Bone marrow (tissue), 2 donors: ENCODE measurements at regions not wholly inside any gene's neighbourhood (a gene's known extent, or its start where the extent isn't known, plus 50 kb on each side); places are given as distances from the start of the nearest gene placed in this dataset.

Experiments used
- DNase-seq, 2 donors: peaks; one replicate each; lab custom pipeline; 2025; lab: John Stamatoyannopoulos, UW

DNA sequence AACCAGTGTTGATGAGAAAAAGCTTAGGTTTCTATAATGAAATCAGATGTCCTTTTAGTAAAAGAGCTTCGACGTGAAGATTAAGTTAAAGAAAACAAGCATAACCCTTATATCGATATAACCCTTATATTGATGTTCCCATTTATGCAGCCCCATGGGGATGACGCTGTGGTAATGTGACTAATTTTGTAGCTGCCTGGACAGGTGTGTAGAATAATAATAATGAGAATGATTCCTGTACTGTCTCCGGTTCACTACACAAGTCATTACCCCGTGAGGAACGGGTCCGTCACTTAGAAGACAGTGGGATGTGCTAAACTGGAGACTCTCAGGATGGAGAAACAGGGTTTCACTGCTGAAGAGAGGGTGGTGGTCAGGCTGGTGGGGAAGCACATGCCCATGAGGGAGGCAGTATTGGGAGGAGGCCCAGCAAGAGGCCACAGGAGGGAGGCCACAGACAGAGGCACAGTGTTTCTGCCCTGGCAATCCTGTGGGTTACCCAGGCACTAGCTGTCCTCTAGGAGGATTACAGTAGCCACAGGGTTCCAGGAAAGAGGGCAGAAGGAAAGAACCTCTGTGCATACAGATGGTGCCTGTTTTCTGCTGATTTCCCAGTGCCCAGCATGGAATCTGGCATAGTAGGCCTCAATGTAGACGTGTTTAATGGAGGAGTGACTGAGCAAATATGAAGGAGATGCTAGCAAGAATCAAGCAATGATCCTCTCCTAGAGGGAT is 191.1 kb upstream of the TSC22D2 start:
- DNase-seq = no peak

DNA sequence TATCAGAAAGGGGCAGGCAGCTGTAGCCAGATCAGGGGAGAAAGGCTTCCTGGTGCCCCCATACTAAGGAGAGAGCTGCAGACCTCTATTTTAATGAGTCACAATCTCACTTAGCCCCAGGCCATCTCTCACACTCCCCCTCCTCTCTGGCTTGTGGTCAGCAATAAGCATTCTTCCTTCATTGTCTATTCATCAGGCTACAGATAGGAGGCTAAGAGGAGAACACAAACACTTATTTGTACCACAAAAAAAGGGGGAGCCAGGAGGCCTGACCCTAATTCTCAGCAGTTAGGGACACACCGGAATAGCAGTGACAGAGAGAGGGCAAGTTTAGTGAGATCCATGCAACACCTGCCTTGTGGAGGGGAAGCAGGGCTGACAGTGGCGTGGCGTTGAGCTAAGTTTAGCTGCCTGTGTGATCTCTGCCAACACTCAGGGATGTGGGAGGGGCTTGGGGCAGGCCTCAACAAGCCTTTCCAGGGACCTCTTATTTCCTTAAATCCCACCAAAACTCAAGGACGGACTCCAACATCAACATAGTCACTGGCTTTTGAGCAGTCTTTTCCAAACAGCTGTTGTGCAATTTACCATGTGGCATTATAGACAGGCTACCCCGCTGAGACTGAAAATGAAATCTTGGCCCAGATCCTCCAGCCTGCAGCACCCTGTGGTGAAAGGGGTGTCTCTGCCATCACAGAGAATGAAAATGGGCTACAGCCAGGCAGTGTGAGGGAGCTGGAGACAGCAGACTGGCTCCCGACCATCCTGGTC is 191.9 kb upstream of the TSC22D2 start:
- no peak for DNase-seq

- no peak for DNase-seq
Observed at GRCh38 chr3:150215616-150216015, 192.5 kb upstream of the TSC22D2 start.

- DNase-seq = no peak
Observed at GRCh38 chr3:150213577-150213976, 194.5 kb upstream of the TSC22D2 start.

GRCh38 chr3:150210461-150211110 is 197.5 kb upstream of the TSC22D2 start:
- no peak for DNase-seq

GRCh38 chr3:150203273-150203672 is 204.8 kb upstream of the TSC22D2 start:
- DNase-seq = no peak

- DNase-seq = no peak
Observed at GRCh38 chr3:150202711-150203110, 205.4 kb upstream of the TSC22D2 start.

DNA sequence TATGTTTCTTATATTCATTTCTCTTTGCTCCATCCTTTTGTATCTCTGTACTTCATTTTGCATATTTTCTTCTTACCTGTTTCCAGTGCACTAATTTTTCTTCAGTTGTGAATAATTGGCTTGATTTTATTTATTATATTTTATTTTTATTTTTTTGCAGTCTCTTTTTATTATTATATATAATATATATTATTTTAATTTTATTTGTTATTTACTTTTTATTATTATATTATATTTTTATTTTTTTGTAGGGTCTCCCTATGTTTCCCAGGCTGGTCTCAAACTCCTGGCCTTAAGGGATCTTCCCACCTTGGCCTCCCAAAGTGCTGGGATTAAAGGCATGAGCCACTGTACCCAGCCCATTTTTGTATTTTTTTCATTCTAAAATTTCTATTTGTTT is 213.1 kb upstream of the TSC22D2 start:
- no peak for DNase-seq

DNA sequence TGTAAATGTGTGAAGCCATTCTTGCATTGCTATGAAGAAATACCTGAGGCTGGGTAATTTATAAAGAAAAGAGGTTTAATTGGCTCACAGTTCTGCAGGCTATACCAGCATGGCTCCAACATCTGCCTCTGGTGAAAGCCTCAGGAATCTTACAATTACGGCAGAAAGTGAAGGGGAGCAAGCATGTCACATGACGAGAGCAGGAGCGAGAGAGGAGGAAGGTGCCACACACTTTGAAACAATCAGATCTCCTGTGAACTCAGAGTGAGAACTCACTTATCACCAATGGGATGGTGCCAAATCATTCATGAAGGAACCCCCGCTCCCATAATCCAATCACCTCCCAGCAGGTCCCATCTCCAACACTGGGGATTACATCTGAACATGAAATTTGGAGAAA is 213.6 kb upstream of the TSC22D2 start:
- no peak for DNase-seq

GRCh38 chr3:150184426-150185071 is 213.9 kb upstream of the PFN2 start:
- DNase-seq = no peak

DNA sequence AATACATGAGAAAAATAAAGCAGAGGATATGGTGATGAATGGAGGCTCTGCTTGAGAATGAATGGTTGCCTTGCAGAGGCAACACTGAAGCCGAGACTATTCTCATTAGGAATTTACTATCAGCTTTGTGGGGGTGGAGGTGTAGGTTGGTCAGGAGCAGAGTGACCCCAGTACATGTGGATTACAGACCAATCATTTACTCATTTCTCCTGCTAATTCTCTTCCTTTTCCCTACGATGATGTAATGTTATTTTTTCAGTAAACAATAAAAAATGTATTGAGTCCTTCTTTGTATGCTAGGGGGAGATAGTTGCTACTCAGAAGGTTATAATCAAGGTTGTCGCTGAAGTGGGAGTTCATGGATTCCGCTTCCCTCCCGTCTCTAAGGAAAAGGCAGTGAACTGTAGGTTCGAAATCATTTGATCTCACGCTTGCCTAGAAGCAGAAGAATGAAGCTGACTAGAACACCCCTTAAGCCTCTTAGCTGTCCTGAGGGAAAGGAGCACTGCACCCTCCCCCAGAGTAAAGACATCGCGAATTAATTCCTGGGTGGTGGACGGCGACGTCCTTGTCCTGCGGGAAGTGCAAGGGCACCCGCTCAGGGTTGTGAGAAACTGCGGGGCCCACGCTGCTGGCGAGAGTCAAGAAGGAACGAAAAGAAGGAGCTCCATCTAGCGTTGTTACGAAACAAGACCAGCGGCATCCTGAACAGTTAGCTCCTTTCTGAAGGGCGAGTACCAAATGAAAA is 213.2 kb upstream of the PFN2 start:
- DNase-seq = peak; percentile 12 to 42

- no peak for DNase-seq
Observed at GRCh38 chr3:150180334-150180733, 209.6 kb upstream of the PFN2 start.

DNA sequence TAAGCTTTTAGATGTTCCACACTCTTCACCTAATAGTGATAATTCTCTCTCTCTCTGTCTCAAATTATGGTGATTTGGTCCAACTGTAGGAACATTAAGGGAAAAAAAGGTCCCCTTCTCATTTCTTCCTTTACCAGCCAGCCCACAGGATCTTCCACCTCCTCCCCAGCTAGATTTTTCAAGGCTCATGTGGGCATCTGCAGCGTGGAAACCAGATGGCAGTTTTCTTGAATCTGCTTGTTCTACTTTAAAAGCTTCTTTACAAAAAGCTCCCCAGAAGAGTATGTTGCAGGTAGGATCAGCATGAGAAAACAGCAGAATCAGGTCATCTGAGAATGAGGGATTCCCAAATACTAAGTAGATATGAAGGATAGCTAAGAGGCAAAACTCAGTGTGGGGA is 208.6 kb upstream of the PFN2 start:
- no peak for DNase-seq

DNA sequence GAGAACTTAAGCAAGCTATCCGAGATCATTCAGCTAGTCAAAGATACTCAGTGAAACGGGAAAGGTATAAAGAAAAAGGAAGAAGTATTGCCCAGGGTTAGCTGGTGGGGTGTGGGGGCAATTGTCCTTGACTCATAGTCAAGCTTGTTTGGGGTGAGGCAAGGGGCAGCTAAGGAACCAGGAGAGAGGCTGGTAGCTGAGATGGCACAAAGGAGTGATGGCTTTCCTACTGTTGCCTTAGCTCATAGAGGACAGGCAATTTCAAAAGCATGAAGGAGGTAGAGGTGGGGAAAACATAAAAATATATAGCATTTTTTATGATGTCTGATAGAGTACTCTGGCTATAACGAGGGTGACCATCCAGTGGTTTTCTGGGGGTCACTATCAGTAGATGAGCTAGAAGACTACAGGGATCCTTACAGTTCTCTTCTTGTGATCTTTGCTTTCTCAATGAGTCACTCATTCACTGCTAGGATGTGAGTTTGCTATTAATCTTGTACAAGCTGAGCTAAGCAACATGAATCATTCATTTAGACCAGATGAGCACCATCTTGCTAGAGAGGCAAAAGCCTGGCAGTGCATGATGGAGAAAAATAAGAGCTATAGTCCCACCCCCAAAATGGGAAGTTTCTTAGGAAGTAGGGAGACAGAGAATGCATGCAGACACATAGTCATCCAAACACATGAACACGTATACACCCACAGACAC is 207.1 kb upstream of the PFN2 start:
- DNase-seq = no peak

- no peak for DNase-seq
Observed at GRCh38 chr3:150174179-150174578, 203.5 kb upstream of the PFN2 start.

- no peak for DNase-seq
Observed at GRCh38 chr3:150172356-150172755, 201.7 kb upstream of the PFN2 start.

DNA sequence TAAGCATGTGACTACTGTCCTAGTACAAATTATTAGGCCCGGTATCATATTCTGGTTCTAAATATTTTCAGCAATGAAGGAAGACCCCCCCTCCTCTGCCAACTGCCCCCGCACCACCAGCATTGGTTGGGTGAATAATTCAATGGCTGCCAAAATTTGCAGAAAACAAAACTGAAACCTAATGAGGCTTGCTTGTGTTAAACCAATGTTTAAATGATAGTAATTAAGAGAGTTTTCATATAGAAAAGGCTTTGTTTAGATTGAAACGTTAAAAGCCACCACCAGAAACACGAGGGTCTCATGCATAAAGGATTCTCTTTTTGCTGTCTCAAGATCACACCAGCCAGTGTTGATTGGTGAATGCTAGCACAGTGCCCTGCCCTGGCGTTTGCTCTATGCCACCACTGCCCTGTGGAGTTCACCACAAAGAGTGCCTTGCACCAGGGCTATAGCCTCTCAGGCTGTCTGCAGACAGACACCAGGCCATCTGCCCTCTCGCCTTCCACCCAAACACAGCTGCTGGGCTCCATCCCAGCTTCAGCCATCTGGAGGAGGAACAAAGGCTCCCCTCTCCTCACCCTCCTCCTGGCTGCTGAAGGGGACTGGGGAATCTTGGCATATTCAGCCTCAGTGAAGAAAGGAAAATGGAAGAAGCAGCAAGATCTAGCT is 200.3 kb upstream of the PFN2 start:
- no peak for DNase-seq

GRCh38 chr3:150169330-150169940 is 198.7 kb upstream of the PFN2 start:
- no peak for DNase-seq

- DNase-seq = no peak
Observed at GRCh38 chr3:150168698-150169097, 198.0 kb upstream of the PFN2 start.

- no peak for DNase-seq
Observed at GRCh38 chr3:150165396-150166094, 194.8 kb upstream of the PFN2 start.
